HCT116 (cell line): ENCODE measurements at regions not wholly inside any gene's neighbourhood (a gene's known extent, or its start where the extent isn't known, plus 50 kb on each side); places are given as distances from the start of the nearest gene placed in this dataset.

Experiments used
- ATAC-seq: fragments of 200-7000 bp; cut with Tn5 transposase; 2 replicates; pipeline ENCODE4 v1.9.1; 2020; ENCODE audit warnings: mild to moderate bottlenecking, moderate library complexity
- BruUV-seq: library from RNA; stranded (reverse); fragments of 400-500 nt; replicated peaks from 2 replicates; lab custom pipeline; 2021; lab: Mats Ljungman, UMichigan
- CTCF ChIA-PET: fragments of 300-600 bp; sonication (Branson Sonifier 250); formaldehyde crosslinking; loops from one replicate; lab custom pipeline; 2021; ENCODE audit warnings: antibody characterized with exemption; lab: Charles Lee
- POLR2A ChIA-PET: fragments of 300-600, 350-600 bp; sonication (Branson Sonifier 250); formaldehyde crosslinking; loops from one replicate; lab custom pipeline; 2021; ENCODE audit warnings: antibody characterized with exemption; lab: Charles Lee
- RAD21 ChIA-PET, 2 experiments: fragments of 300-600 bp; sonication (Branson Sonifier 250); formaldehyde crosslinking; loops; one replicate each; lab custom pipeline; 2023; ENCODE audit warnings: low total read pairs in 2 of 2; ENCODE audit not compliant: uncharacterized antibody in 2 of 2, unreplicated experiment in 2 of 2, low non-redundant PET in 1 of 2; lab: Charles Lee
- DNase-seq: peaks from one replicate; pipeline ENCODE4 v3.0.0-alpha.2; 2010; ENCODE audit warnings: low read depth, low spot score
- H2AFZ ChIP-seq: fragments of 200-600 bp; shearing (Covaris generic), sonication (generic); 2 replicates; pipeline ENCODE4 v1.6.1; 2017; ENCODE audit warnings: low read depth, mixed run types, mixed read lengths, antibody characterized with exemption, low read length; ENCODE audit not compliant: poor library complexity, severe bottlenecking
- H3K27ac ChIP-seq: 2 replicates; pipeline ENCODE4 v1.5.1; 2012; ENCODE audit warnings: low read depth, low read length
- H3K27me3 ChIP-seq: fragments of 200-600 bp; sonication (generic); 2 replicates; pipeline ENCODE4 v1.6.1; 2016; ENCODE audit warnings: mixed run types, low read length, mixed read lengths; ENCODE audit not compliant: insufficient read depth
- H3K36me3 ChIP-seq, 2 experiments: fragments of 200-500 bp in 1 of 2; fragments of 200-600 bp in 1 of 2; sonication (Bioruptor generic) in 1 of 2; sonication (generic) in 1 of 2; 2 replicates each; pipeline versions ENCODE4 v1.5.1 to v1.6.1; 2014 to 2016; ENCODE audit warnings: low read length in 2 of 2, inconsistent platforms in 1 of 2, mixed read lengths in 1 of 2, mixed run types in 1 of 2; ENCODE audit not compliant: insufficient read depth in 2 of 2, control insufficient read depth in 1 of 2
- H3K4me1 ChIP-seq, 2 experiments: fragments of 200-600 bp in 1 of 2; sonication (generic) in 1 of 2; 2 replicates each; pipeline versions ENCODE4 v1.5.1 to v1.6.1; 2012 to 2017; ENCODE audit warnings: low read length in 2 of 2, inconsistent platforms in 1 of 2, mild to moderate bottlenecking in 1 of 2, mixed read lengths in 1 of 2, mixed run types in 1 of 2, moderate library complexity in 1 of 2; ENCODE audit not compliant: insufficient read depth in 2 of 2, control insufficient read depth in 1 of 2
- H3K4me2 ChIP-seq: fragments of 200-600 bp; sonication (generic); 2 replicates; pipeline ENCODE4 v1.6.1; 2017; ENCODE audit warnings: mixed run types, low read length, mixed read lengths
- H3K4me3 ChIP-seq, 2 experiments: fragments of 200-600 bp in 1 of 2; sonication (generic) in 1 of 2; replicated peaks in 1 of 2; 2 replicates each; pipeline ENCODE4 v1.5.1; 2011 to 2016; ENCODE audit warnings: low read length in 2 of 2, control low read depth in 1 of 2, low read depth in 1 of 2, mild to moderate bottlenecking in 1 of 2, mixed read lengths in 1 of 2, mixed run types in 1 of 2
- H3K79me2 ChIP-seq: fragments of 200-600 bp; sonication (generic); 2 replicates; pipeline ENCODE4 v1.6.1; 2017; ENCODE audit warnings: mild to moderate bottlenecking, mixed run types, low read length, moderate library complexity, mixed read lengths; ENCODE audit not compliant: insufficient read depth
- H3K9ac ChIP-seq: fragments of 200-600 bp; sonication (generic); 2 replicates; pipeline ENCODE4 v1.6.1; 2016; ENCODE audit warnings: low read length, mixed read lengths
- H3K9me2 ChIP-seq: fragments of 200-600 bp; sonication (generic), shearing (Covaris generic); 2 replicates; pipeline ENCODE4 v1.6.1; 2017; ENCODE audit warnings: mixed run types, mild to moderate bottlenecking, moderate library complexity; ENCODE audit not compliant: insufficient read depth
- H3K9me3 ChIP-seq, 2 experiments: fragments of 200-500 bp in 1 of 2; fragments of 200-600 bp in 1 of 2; sonication (Bioruptor generic) in 1 of 2; sonication (generic) in 1 of 2; 2 replicates each; pipeline ENCODE4 v1.6.1; 2014 to 2017; ENCODE audit warnings: low read length in 2 of 2, mixed read lengths in 2 of 2, inconsistent platforms in 1 of 2, low read depth in 1 of 2, mild to moderate bottlenecking in 1 of 2, mixed run types in 1 of 2, moderate library complexity in 1 of 2; ENCODE audit not compliant: control insufficient read depth in 1 of 2, insufficient read depth in 1 of 2
- H4K20me1 ChIP-seq: fragments of 200-600 bp; sonication (generic), shearing (Covaris generic); 2 replicates; pipeline ENCODE4 v1.6.1; 2017; ENCODE audit warnings: mixed run types, mild to moderate bottlenecking, moderate library complexity; ENCODE audit not compliant: insufficient read depth
- CBX3 ChIP-seq: IDR thresholded peaks from 2 replicates; pipeline ENCODE4 v1.6.1; 2012; ENCODE audit warnings: low read depth
- EGR1 ChIP-seq: IDR thresholded peaks from 2 replicates; pipeline ENCODE4 v1.6.1; 2012; ENCODE audit warnings: low read depth
- EZH2 ChIP-seq: fragments of 200-600 bp; sonication (generic); IDR thresholded peaks from 2 replicates; pipeline ENCODE4 v1.6.1; 2017; ENCODE audit warnings: antibody characterized with exemption, mixed run types
- MAX ChIP-seq: IDR thresholded peaks from 2 replicates; pipeline ENCODE4 v1.6.1; 2012
- RAD21 ChIP-seq: IDR thresholded peaks from 2 replicates; pipeline ENCODE4 v1.6.1; 2012; ENCODE audit warnings: low read depth, mild to moderate bottlenecking
- SP1 ChIP-seq: IDR thresholded peaks from 2 replicates; pipeline ENCODE4 v1.6.1; 2012; ENCODE audit warnings: low read depth
- TCF7L2 ChIP-seq: IDR thresholded peaks from 2 replicates; pipeline ENCODE4 v1.7.0; 2011; ENCODE audit warnings: borderline replicate concordance, inconsistent platforms; ENCODE audit not compliant: insufficient read depth, insufficient read length; ENCODE audit errors: extremely low read depth
- YY1 ChIP-seq: IDR thresholded peaks from 2 replicates; pipeline ENCODE4 v1.6.1; 2011; ENCODE audit warnings: low read length, low read depth, moderate library complexity, mild to moderate bottlenecking; ENCODE audit not compliant: insufficient replicate concordance; ENCODE audit errors: extremely low read depth
- ZBTB33 ChIP-seq: IDR thresholded peaks from 2 replicates; pipeline ENCODE4 v1.6.1; 2011; ENCODE audit warnings: mild to moderate bottlenecking, low read length, moderate library complexity; ENCODE audit not compliant: insufficient replicate concordance; ENCODE audit errors: extremely low read depth
- ZFX ChIP-seq: fragments of 450-650 bp; IDR thresholded peaks from 2 replicates; pipeline ENCODE4 v1.6.1; 2017
- intact Hi-C: fragments of 100-400 bp; cut with micrococcal nuclease; formaldehyde crosslinking; loops from 2 replicates; pipeline ENCODE4 v1.10.0; 2022
- TF ChIP-seq, protein P1 (sequence below), 3 experiments: fragments of 200-600 bp in 1 of 3; sonication (generic) in 1 of 3; IDR thresholded peaks in 2 of 3; conservative IDR thresholded peaks in 1 of 3; 2 replicates each; pipeline ENCODE4 v1.5.1; 2012 to 2017; ENCODE audit warnings: low read depth in 2 of 3, low read length in 2 of 3, antibody characterized with exemption in 1 of 3, borderline replicate concordance in 1 of 3, control low read depth in 1 of 3, mild to moderate bottlenecking in 1 of 3, mixed read lengths in 1 of 3, mixed run types in 1 of 3, moderate library complexity in 1 of 3; ENCODE audit not compliant: insufficient read depth in 1 of 3
- TF ChIP-seq, protein P2 (sequence below): IDR thresholded peaks from 2 replicates; pipeline ENCODE4 v1.6.1; 2012
- TF ChIP-seq, protein P3 (sequence below): IDR thresholded peaks from 2 replicates; pipeline ENCODE4 v1.6.1; 2012; ENCODE audit warnings: low read depth

DNA sequence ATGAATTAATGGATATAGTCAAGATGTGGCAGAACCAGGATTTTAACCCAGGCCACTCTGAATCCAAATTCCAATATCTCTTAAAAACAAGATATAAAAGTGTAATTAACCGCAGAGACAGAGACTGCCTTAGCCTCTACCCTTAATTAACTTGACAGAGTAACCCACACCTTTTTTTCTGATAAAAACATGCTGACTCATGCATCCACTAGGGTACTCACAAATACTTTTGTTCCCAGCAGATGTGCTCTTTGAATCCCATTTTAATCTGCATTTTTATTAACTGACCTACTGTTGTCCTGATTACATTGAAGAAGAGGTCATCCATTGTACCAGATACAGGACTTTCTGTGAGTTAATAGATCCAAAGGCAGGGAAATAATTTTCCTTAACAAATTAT is 278.3 kb downstream of the CHL1 start (continued):
- TF ChIP-seq, protein P1, sequence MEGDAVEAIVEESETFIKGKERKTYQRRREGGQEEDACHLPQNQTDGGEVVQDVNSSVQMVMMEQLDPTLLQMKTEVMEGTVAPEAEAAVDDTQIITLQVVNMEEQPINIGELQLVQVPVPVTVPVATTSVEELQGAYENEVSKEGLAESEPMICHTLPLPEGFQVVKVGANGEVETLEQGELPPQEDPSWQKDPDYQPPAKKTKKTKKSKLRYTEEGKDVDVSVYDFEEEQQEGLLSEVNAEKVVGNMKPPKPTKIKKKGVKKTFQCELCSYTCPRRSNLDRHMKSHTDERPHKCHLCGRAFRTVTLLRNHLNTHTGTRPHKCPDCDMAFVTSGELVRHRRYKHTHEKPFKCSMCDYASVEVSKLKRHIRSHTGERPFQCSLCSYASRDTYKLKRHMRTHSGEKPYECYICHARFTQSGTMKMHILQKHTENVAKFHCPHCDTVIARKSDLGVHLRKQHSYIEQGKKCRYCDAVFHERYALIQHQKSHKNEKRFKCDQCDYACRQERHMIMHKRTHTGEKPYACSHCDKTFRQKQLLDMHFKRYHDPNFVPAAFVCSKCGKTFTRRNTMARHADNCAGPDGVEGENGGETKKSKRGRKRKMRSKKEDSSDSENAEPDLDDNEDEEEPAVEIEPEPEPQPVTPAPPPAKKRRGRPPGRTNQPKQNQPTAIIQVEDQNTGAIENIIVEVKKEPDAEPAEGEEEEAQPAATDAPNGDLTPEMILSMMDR (IDR thresholded peaks at IDR 0.05 in 2 of 3, conservative IDR thresholded peaks at IDR 0.05 in 1 of 3; ENCODE audit: borderline replicate concordance in 1 of 3, insufficient read depth in 1 of 3, low read depth in 2 of 3, low read length in 2 of 3), result no peak
- TF ChIP-seq YY1 (no peak), EZH2 (no peak), MAX (no peak)

DNA sequence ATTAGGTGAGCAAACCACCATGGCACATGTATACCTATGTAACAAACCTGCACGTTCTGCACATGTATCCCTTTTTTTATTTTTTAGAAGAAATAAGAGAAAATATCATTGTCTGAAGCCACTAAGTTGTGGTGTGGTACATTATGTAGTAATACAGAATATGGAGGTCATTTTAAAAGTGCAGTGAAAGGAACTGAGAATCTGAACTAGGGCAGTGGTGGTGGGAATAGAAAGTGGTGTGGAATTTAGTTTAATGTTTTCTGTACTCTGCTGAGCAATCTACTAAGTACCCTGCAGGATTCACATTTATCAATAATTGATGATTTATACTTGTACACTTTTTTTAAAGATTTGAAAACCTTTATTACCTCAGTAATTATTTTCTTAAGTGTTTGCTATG is 283.5 kb downstream of the CHL1 start:
- ATAC-seq (no peak), DNase-seq (no peak)
- Histone ChIP-seq H3K4me1 (no peaks in the 10 kb centered on the region), H3K9me3 (peaks cover 3 to 21% of the 10 kb centered on the region in 2 experiments; a peak in 2 of 4 replicates), H3K79me2 (no peaks in the 10 kb centered on the region), H3K27me3 (no peaks in the 10 kb centered on the region), H2AFZ (no peak overlapping the region), H3K36me3 (no peaks in the 10 kb centered on the region), H3K9ac (no peak overlapping the region), H3K4me3 (no peak overlapping the region), H3K27ac (no peak overlapping the region), H4K20me1 (no peaks in the 10 kb centered on the region), H3K9me2 (no peaks in the 10 kb centered on the region), H3K4me2 (no peak overlapping the region)
- ChIA-PET CTCF (no interaction called here), POLR2A (no interaction called here), RAD21 (no interaction called here)
- BruUV-seq, result no TSS peak
- intact Hi-C loops, result no loop called here
- TF ChIP-seq ZFX, result no peak
- no peak for TF ChIP-seq RAD21
- no peak for TF ChIP-seq TCF7L2
- TF ChIP-seq ZBTB33, result no peak
- TF ChIP-seq SP1, result no peak
- TF ChIP-seq YY1, result no peak
- no peak for TF ChIP-seq EGR1
- no peak for TF ChIP-seq CBX3
- TF ChIP-seq, protein P2, sequence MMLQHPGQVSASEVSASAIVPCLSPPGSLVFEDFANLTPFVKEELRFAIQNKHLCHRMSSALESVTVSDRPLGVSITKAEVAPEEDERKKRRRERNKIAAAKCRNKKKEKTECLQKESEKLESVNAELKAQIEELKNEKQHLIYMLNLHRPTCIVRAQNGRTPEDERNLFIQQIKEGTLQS, result no peak
- no peak for TF ChIP-seq MAX
- TF ChIP-seq, protein P3, sequence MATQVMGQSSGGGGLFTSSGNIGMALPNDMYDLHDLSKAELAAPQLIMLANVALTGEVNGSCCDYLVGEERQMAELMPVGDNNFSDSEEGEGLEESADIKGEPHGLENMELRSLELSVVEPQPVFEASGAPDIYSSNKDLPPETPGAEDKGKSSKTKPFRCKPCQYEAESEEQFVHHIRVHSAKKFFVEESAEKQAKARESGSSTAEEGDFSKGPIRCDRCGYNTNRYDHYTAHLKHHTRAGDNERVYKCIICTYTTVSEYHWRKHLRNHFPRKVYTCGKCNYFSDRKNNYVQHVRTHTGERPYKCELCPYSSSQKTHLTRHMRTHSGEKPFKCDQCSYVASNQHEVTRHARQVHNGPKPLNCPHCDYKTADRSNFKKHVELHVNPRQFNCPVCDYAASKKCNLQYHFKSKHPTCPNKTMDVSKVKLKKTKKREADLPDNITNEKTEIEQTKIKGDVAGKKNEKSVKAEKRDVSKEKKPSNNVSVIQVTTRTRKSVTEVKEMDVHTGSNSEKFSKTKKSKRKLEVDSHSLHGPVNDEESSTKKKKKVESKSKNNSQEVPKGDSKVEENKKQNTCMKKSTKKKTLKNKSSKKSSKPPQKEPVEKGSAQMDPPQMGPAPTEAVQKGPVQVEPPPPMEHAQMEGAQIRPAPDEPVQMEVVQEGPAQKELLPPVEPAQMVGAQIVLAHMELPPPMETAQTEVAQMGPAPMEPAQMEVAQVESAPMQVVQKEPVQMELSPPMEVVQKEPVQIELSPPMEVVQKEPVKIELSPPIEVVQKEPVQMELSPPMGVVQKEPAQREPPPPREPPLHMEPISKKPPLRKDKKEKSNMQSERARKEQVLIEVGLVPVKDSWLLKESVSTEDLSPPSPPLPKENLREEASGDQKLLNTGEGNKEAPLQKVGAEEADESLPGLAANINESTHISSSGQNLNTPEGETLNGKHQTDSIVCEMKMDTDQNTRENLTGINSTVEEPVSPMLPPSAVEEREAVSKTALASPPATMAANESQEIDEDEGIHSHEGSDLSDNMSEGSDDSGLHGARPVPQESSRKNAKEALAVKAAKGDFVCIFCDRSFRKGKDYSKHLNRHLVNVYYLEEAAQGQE, result no peak
